ENCODE measurements at regions not wholly inside any gene's neighbourhood (a gene's known extent, or its start where the extent isn't known, plus 50 kb on each side); places are given as distances from the start of the nearest gene placed in this dataset.

DNA sequence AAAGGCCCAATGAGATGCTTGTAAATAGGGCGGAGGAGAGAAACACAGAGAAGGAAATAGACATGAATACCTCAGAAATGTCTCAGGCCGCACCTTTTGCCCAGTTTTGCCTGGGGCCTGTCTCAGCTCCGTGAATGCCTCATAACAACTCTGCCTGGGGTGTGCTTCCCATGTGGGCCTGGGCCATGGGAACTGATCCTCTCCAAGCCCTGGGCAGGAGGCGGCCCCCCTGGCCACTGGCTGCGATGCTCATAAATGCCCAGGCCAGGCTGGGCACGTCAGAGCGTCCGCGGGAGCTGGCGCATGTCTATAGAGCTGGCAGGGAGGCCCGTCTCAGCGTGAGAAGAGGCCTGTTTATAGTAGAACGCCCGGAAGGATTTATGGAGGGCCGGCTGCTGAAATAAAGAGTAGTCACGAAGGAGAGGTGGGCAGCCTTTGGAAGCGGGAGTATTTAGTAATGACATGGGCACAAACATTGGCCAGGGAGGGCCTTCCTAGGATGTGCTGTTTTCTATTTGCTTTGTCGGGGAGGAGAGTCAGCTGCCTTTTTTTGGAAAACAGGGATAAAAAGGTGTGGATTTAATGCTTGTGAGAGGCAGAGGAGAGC is 85.9 kb upstream of the IGF1R start:
- no peak for DNase-seq

DNA sequence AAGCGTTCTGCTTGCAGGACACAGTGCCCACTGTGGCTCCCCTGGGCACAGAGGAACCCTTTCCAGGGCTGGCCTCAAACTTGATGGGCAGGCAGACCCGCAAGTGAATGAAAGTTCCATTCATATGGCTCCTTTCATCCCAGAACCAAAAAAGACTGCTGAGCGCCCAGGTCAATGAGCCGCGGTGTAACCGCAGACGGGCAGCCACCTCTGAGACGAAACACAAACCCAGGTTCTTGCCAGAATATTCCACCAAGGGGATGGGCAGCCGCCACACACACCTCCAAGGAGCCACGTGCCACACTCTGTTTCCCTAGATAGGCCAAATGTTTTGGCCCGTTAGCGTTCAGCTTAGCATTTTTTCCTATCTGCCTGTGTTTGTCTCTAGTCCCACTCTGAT is 82.8 kb upstream of the IGF1R start:
- DNase-seq: no peak

DNA sequence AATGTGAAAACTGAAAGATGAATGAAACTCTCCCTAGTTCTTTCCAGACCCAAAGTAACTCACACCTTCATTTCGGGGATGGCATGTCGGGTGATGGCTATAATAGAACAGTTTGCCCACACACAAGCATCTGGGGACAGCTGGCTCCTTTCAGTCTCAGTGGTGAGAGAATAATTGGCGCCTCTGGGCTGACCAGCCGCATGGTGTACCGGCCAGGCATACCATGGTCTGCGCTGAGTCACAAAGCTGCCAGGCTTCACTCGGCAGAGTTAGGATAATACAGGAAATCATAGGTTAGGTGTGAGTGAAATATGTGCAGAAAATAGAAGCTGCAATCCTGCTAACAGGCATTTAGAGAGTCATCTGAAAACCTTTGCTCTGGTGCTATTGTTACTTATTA is 80.4 kb upstream of the IGF1R start:
- no peak for DNase-seq

DNA sequence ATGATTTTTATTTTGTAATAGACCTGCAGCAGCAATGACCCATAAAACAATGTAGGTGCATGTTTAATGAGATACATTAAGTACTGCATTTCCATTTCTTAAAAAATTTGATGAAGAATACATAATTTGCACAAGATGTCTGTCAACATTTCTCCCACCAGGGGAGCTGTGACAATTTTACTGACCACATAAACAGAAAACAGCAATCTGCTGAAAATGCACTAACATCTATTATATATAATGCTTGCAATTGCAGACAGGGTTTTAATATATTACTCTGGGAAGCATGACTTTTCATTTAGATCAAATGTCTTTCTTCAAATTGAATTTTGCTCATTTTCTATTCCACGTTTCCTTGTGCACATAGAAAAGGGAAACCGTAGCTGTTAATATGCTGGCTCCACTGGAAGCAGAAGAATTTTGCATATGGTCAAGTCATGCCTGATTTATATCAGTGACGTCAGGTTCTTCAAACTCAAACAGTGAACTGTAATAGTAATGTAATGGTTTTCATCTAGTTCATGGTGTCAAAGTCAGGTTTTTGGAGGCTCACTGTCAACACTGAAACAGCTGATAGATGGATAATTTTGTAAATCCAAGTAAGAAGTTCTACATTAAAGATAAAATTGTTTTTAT is 79.8 kb upstream of the IGF1R start:
- no peak for DNase-seq

DNA sequence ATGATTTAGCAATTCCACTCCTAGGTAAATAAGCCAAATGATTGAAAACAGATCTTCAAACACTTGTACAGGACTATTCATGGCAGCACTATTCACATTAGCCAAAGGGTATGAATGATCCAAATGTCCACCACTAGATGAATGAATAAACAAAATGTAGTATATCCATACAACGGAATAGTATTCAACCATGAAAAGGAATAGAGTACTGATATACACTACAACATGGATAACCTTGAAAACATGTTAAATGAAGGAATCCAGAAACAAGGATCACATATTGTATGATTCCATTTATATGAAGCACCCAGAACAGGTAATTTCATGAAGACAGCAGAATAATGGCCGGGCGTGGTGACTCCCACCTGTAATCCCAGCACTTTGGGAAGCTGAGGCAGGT is 78.2 kb upstream of the IGF1R start:
- DNase-seq: no peak

DNA sequence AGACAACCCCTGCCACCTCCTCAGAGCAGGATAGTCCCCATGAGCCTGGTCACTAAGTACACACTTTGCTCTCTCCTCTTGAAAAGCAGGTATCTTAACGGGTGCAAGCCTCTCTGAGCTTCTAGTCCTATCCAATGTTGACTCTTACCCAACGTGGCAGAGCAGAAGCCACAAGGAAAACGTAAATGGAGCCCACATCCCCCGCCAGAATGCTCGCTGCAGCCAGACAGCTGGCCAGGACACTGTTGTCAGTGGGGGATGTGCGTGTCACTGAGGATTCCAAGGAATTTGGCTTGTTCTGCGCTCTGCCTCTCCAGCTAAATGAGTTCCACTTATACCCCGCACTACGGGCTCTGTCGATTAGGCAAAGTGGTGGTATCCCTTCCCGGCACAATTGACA is 67.8 kb upstream of the IGF1R start:
- no peak for DNase-seq

DNA sequence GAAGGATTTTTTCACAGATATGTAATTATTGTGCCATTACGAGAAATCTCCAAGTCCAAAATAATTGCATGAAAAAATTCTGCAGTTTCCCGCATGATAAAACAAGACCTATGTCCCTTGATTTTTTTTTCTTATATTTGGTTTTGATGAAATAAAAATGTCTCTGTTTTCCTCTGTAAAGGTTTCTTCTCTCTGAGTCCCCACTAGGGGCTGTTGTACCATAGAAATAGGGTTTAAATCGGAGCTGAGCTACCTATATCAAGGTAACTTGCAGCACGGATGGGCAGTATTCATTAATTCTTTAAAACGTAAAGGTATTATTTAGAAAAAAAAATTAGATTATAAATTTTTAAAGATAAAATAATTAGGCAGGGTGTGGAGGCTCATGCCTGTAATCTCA is 66.6 kb upstream of the IGF1R start:
- DNase-seq: no peak

DNA sequence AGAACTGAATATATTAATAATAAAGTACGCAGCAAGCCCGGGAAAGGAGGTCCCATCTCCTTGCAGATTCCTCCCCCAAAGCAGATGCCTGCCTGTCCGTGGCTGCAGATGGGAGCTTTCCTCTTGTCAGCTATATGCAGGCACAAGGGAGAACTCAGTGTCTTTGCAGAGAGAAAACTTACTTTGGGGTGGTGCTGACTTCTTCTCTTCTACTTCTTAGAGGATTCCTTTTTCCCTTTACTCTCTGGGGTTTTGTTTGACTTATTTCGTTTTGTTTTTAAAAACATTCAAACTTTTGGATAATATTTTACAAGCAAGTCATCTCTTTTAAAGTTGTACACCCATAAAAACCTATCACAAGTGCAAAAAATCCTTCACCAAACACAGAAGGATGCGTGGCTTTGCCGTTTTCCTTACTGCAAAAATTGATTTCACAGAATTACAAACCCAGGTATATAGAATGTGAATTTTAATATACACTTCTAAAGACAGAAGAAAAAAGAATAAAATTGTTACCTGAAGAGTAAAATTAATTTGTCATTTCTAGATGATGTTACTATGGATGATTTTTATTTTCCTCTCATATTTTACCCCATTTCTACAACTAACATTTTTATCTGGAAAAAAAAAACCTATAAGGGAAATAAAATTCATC is 65.3 kb upstream of the IGF1R start:
- DNase-seq: no peak

DNA sequence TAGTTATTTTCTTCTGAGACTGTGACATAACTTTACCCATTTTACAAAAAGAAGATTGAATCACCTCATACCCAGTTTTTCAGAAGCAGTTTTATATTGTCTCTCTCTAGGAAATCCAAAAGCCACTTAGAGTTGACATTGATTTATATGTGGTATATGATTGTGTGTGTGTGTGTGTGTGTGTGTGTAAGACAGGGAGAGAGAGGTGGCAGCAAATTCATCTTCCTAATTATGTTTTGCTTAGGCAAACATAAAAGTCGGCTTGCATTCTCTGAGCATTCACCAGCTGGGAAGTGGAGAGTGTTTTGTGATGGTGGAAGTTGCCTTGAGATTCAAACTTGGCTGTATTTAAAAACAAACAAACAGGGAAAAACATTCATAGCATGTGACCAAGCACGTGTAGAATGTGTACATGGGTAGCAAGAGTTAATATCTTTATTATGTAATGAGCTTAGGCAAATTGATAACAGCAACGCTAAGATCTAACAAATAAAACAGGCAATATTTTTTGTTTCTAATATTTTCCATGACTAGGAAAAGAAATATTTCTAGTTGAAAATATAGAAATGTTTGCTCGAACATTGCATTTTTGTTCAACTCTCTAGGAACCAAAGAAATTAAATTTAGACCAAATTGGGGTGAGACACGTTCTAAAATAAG is 64.4 kb upstream of the IGF1R start:
- no peak for DNase-seq

DNA sequence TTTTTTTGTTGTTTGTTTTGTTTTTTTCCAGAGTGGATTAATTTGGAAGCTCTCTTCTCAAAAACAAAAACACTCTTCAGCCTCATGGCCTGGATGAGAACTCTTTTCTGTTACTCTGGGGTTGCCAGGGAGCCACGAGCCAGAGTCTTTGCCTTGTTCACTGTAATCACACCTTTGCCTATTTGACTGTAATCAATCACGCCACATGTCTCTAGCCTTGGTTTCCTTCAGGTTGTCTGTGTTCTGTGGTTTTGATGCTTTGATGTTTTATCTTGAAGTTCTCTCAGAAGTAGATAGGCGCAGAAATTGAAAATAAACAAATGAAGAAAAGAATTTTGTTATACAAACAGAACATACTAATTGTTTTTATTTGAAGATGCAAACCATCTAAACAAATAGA is 62.3 kb upstream of the IGF1R start:
- no peak for DNase-seq

DNA sequence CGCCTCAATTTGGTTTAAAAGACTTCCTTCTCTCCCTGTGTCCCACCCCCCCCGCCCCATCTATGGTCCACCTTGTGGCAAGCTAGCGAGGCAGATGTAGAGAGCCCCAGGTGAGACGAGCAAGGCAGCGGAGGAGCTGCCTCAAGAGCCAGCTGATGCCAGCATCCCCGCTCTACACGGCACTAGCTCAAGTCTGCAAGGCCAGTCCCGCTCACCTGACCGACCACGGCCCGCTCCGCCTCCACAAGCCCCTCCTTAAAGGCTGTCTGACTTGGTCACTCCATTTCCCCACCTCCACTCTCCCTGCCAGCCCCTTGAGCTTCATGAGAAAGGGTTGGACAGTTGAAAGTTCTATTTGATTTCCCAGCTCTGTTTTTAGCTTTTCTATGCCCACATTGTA is 56.2 kb upstream of the IGF1R start:
- DNase-seq: no peak

DNA sequence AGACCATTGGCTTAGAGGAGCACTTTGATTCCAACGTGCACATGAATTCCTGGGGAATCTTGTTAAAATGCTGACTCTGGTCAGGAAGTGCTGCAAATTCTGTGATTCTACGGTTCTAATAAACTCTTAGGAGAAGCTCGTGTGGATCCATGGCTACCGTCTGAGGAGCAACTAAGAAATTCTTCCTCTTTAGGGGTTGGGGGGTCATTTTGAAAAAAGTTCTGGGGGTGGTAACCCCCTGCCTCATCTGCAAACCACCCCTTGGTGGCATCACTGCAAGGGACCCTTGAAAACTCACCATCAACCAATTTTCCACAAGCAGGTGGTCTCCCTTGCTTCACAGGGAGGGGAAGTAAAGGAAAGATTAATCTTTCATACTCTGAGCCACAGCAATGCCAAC is 52.2 kb upstream of the IGF1R start:
- DNase-seq: no peak

DNA sequence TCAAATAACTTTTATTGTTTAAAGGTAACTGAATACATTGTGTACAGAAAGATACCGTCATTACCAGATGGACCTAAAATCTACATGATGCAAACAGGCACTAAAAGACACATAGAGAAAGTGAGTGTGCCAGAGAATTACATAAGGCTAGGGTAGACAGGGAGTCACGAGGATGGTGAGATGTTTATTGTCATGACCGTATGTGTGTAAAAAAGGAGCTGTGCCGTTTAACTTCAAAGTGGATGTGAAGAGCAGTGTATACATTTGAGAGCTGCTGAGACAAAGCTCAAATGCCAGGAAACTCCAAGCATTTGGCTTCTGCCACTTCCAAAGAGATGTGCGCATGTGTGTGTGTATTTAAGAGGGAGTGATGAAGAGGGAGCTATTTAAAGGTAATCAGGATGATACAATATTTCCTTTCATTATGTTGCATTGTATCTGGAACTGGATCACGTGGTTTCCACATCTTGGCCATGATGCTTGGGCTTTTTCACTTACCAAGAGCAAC is 51.4 kb upstream of the IGF1R start:
- DNase-seq: no peak

DNA sequence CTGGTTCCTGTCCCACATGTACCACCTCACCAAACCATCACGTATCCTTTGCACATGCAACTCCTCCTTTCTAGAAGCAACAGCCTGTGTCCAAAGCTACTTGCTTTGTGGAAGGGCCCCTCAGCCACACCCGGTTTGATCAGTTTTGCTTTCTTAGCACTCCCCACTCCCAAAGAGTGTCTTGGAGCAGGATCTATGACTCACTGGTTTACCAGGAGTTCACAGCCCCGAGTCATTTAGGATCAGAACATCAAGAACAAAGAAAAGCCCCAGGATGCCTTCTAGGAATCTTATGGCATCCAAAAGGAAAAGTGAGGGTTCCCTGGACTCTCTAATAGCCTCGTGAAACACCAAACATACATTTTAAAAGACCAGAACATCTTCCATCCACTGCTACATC is 50.7 kb upstream of the IGF1R start:
- DNase-seq: no peak

Measured in stimulated activated CD4-positive, alpha-beta T cell treated with anti-CD3 and anti-CD28 coated beads, Interleukin-4, amount 100 ng/mL, for 24 hours (primary cell).